ENCODE measurements at regions not wholly inside any gene's neighbourhood (a gene's known extent, or its start where the extent isn't known, plus 50 kb on each side); places are given as distances from the start of the nearest gene placed in this dataset.
"Not testable (repeated sequence)": the region's sequence is repeated elsewhere in the genome, so short reads cannot be mapped to it uniquely, and the experiment has no call there.

GRCh38 chrX:138990425-138990824 lies 278.9 kb upstream of the FGF13 start:
- not testable (repeated sequence) for H3K4me2 ChIP-seq (ENCODE audit: low read length); ATAC-seq; BruUV-seq (replicated peaks)

GRCh38 chrX:138986866-138987265 lies 275.3 kb upstream of the FGF13 start:
- POLR2A ChIA-PET = no interaction called here
- intact Hi-C loops (cut with micrococcal nuclease) = no loop called here
- Histone ChIP-seq H3K4me3 (replicated peaks in 1 of 2; ENCODE audit: low read depth in 1 of 2, low read length in 2 of 2) (no peak overlapping the region), H3K36me3 (ENCODE audit: control insufficient read depth in 1 of 2, insufficient read depth in 2 of 2, low read length in 2 of 2) (no peaks in the 10 kb centered on the region), H3K9ac (ENCODE audit: low read length) (no peak overlapping the region), H3K9me3 (ENCODE audit: control insufficient read depth in 1 of 2, insufficient read depth in 1 of 2, low read depth in 1 of 2, low read length in 2 of 2) (no peaks in the 10 kb centered on the region), H3K4me1 (ENCODE audit: control insufficient read depth in 1 of 2, insufficient read depth in 2 of 2, low read length in 2 of 2) (no peaks in the 10 kb centered on the region), H3K79me2 (ENCODE audit: insufficient read depth, low read length) (no peaks in the 10 kb centered on the region), H3K27me3 (ENCODE audit: insufficient read depth, low read length) (no peaks in the 10 kb centered on the region), H2AFZ (ENCODE audit: low read depth, low read length, poor library complexity, severe bottlenecking) (no peak overlapping the region), H4K20me1 (ENCODE audit: insufficient read depth) (no peaks in the 10 kb centered on the region; the same call in 1 of the 2 replicates), H3K9me2 (ENCODE audit: insufficient read depth) (no peaks in the 10 kb centered on the region), H3K4me2 (ENCODE audit: low read length) (no peak overlapping the region), H3K27ac (ENCODE audit: low read depth, low read length) (no peak overlapping the region)
- DNase-seq (ENCODE audit: low read depth, low spot score) = no peak
- ATAC-seq = no peak
- CTCF ChIA-PET = no interaction called here
- TF ChIP-seq POLR2A (IDR thresholded peaks at IDR 0.05; ENCODE audit: borderline replicate concordance, extremely low read depth, insufficient read depth, insufficient read length) = no peak
- TF ChIP-seq, protein P1, sequence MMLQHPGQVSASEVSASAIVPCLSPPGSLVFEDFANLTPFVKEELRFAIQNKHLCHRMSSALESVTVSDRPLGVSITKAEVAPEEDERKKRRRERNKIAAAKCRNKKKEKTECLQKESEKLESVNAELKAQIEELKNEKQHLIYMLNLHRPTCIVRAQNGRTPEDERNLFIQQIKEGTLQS (IDR thresholded peaks at IDR 0.05) = no peak
- no peak for TF ChIP-seq REST (IDR thresholded peaks at IDR 0.05; ENCODE audit: low read depth)
- no peak for TF ChIP-seq SRF (IDR thresholded peaks at IDR 0.05; ENCODE audit: low read depth)
- no peak for TF ChIP-seq EZH2 (IDR thresholded peaks at IDR 0.05)
- no peak for TF ChIP-seq CEBPB (IDR thresholded peaks at IDR 0.05; ENCODE audit: low read depth)
- TF ChIP-seq, protein P2, sequence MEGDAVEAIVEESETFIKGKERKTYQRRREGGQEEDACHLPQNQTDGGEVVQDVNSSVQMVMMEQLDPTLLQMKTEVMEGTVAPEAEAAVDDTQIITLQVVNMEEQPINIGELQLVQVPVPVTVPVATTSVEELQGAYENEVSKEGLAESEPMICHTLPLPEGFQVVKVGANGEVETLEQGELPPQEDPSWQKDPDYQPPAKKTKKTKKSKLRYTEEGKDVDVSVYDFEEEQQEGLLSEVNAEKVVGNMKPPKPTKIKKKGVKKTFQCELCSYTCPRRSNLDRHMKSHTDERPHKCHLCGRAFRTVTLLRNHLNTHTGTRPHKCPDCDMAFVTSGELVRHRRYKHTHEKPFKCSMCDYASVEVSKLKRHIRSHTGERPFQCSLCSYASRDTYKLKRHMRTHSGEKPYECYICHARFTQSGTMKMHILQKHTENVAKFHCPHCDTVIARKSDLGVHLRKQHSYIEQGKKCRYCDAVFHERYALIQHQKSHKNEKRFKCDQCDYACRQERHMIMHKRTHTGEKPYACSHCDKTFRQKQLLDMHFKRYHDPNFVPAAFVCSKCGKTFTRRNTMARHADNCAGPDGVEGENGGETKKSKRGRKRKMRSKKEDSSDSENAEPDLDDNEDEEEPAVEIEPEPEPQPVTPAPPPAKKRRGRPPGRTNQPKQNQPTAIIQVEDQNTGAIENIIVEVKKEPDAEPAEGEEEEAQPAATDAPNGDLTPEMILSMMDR (IDR thresholded peaks at IDR 0.05 in 2 of 3, conservative IDR thresholded peaks at IDR 0.05 in 1 of 3; ENCODE audit: borderline replicate concordance in 1 of 3, insufficient read depth in 1 of 3, low read depth in 2 of 3, low read length in 2 of 3) = no peak
- no peak for TF ChIP-seq YY1 (IDR thresholded peaks at IDR 0.05; ENCODE audit: extremely low read depth, insufficient replicate concordance, low read depth, low read length)
- no peak for TF ChIP-seq FOSL1 (IDR thresholded peaks at IDR 0.05; ENCODE audit: low read depth)
- RAD21 ChIA-PET (ENCODE audit: low non-redundant PET in 1 of 2, low total read pairs in 2 of 2, uncharacterized antibody in 2 of 2, unreplicated experiment in 2 of 2) = no interaction called here
- BruUV-seq (replicated peaks) = no TSS peak

More at GRCh38 chrX:138990425-138990824, 278.9 kb upstream of the FGF13 start:
- H3K27ac ChIP-seq (ENCODE audit: low read depth, low read length); H3K79me2 ChIP-seq (ENCODE audit: insufficient read depth, low read length); H2AFZ ChIP-seq (ENCODE audit: low read depth, low read length, poor library complexity, severe bottlenecking); H3K36me3 ChIP-seq (ENCODE audit: control insufficient read depth in 1 of 2, insufficient read depth in 2 of 2, low read length in 2 of 2); DNase-seq (ENCODE audit: low read depth, low spot score); RAD21 ChIA-PET (ENCODE audit: low non-redundant PET in 1 of 2, low total read pairs in 2 of 2, uncharacterized antibody in 2 of 2, unreplicated experiment in 2 of 2); H4K20me1 ChIP-seq (ENCODE audit: insufficient read depth); intact Hi-C loops (cut with micrococcal nuclease); H3K9ac ChIP-seq (ENCODE audit: low read length); H3K4me1 ChIP-seq (ENCODE audit: control insufficient read depth in 1 of 2, insufficient read depth in 2 of 2, low read length in 2 of 2); H3K9me3 ChIP-seq (ENCODE audit: control insufficient read depth in 1 of 2, insufficient read depth in 1 of 2, low read depth in 1 of 2, low read length in 2 of 2); H3K4me3 ChIP-seq (replicated peaks in 1 of 2; ENCODE audit: low read depth in 1 of 2, low read length in 2 of 2); CTCF ChIA-PET; POLR2A ChIA-PET; H3K27me3 ChIP-seq (ENCODE audit: insufficient read depth, low read length); H3K9me2 ChIP-seq (ENCODE audit: insufficient read depth): not testable (repeated sequence)

Data from HCT116 (cell line).